K562 (cell line): ENCODE measurements at regions not wholly inside any gene's neighbourhood (a gene's known extent, or its start where the extent isn't known, plus 50 kb on each side); places are given as distances from the start of the nearest gene placed in this dataset.

Experiments
- ATAC-seq: fragments of 200-7000 bp; cut with Tn5 transposase; 3 replicates; pipeline ENCODE4 v1.9.1; 2020; ENCODE audit warnings: moderate library complexity
- BruUV-seq: library from RNA; stranded (reverse); fragments of 400-500 nt; replicated peaks from 2 replicates; lab custom pipeline; 2021; lab: Mats Ljungman, UMichigan
- CTCF ChIA-PET: fragments of 300-600 bp; formaldehyde crosslinking; extraction: SDS; loops from one replicate; lab custom pipeline; 2021; ENCODE audit warnings: low intra/inter-chr PET ratio; lab: Yijun Ruan, JAX
- POLR2A ChIA-PET: fragments of 300-600, 350-650 bp; sonication (Branson Sonifier 250); formaldehyde crosslinking; extraction: SDS; loops from one replicate; lab custom pipeline; 2021; ENCODE audit warnings: antibody characterized with exemption, inconsistent platforms; lab: Yijun Ruan, JAX
- DNase-seq, 4 experiments: peaks; one replicate each; pipeline versions ENCODE4 v3.0.0 to v3.0.0-alpha.2; 2011 to 2018; ENCODE audit warnings: low spot score in 3 of 4, mixed read lengths in 3 of 4; ENCODE audit errors: extremely low read depth in 1 of 4
- FAIRE-seq: peaks from 2 replicates; lab custom pipeline; 2011; peaks lifted over from hg19 to GRCh38; lab: Jason Lieb, UNC
- H2AFZ ChIP-seq: 2 replicates; pipeline ENCODE4 v1.6.0; 2011; ENCODE audit warnings: low read depth, low read length, control low read depth, inconsistent platforms
- H3K27ac ChIP-seq: fragments of 200-600 bp; 3 replicates; pipeline ENCODE4 v1.8.0; 2011; ENCODE audit warnings: low read depth, mild to moderate bottlenecking, control low read depth, inconsistent platforms, low read length, moderate library complexity, mixed read lengths; ENCODE audit errors: extremely low read depth
- H3K27me3 ChIP-seq, 2 experiments: fragments of 300-600 bp in 1 of 2; 2 replicates in 1 of 2; 3 replicates in 1 of 2; pipeline versions ENCODE4 v1.6.0 to v1.8.0; 2011; ENCODE audit warnings: inconsistent platforms in 2 of 2, low read length in 2 of 2, mild to moderate bottlenecking in 1 of 2, mixed read lengths in 1 of 2, moderate library complexity in 1 of 2; ENCODE audit not compliant: control insufficient read depth in 2 of 2, insufficient read depth in 2 of 2
- H3K36me3 ChIP-seq: fragments of 300-600 bp; 3 replicates; pipeline ENCODE4 v1.8.0; 2011; ENCODE audit warnings: mild to moderate bottlenecking, low read length, inconsistent platforms; ENCODE audit not compliant: control insufficient read depth, insufficient read depth
- H3K4me1 ChIP-seq, 2 experiments: fragments of 200-600 bp in 1 of 2; replicated peaks in 1 of 2; 2 replicates in 1 of 2; 3 replicates in 1 of 2; pipeline versions ENCODE4 v1.5.1 to v1.8.0; 2011; ENCODE audit warnings: inconsistent platforms in 2 of 2, low read length in 2 of 2, mild to moderate bottlenecking in 1 of 2, mixed read lengths in 1 of 2, moderate library complexity in 1 of 2; ENCODE audit not compliant: control insufficient read depth in 2 of 2, insufficient read depth in 2 of 2
- H3K4me2 ChIP-seq: 2 replicates; pipeline ENCODE4 v1.6.1; 2011; ENCODE audit warnings: low read length, control low read depth, inconsistent platforms, mixed read lengths; ENCODE audit not compliant: insufficient read depth
- H3K4me3 ChIP-seq: fragments of 200-600 bp; sonication (generic), shearing (Covaris generic); 2 replicates; pipeline ENCODE4 v1.5.1; 2016; ENCODE audit warnings: control low read depth, inconsistent platforms
- H3K79me2 ChIP-seq: fragments of 200-600 bp; 3 replicates; pipeline ENCODE4 v1.8.0; 2011; ENCODE audit warnings: low read length, inconsistent platforms; ENCODE audit not compliant: control insufficient read depth, insufficient read depth
- H3K9ac ChIP-seq, 2 experiments: 2 replicates each; pipeline versions ENCODE4 v1.6.0 to v1.6.1; 2011; ENCODE audit warnings: low read depth in 2 of 2, low read length in 2 of 2, control low read depth in 1 of 2, inconsistent platforms in 1 of 2, mild to moderate bottlenecking in 1 of 2, mixed read lengths in 1 of 2; ENCODE audit not compliant: insufficient read depth in 1 of 2
- H3K9me1 ChIP-seq: one replicate; pipeline ENCODE4 v1.6.0; 2011; ENCODE audit warnings: inconsistent platforms, mild to moderate bottlenecking, low read length, moderate library complexity; ENCODE audit not compliant: control insufficient read depth, insufficient read depth
- H3K9me3 ChIP-seq: replicated peaks from 2 replicates; pipeline ENCODE4 v1.5.1; 2011; ENCODE audit warnings: low read depth, low read length, inconsistent platforms; ENCODE audit not compliant: control insufficient read depth, insufficient read depth
- H4K20me1 ChIP-seq: replicated peaks from 2 replicates; pipeline ENCODE4 v1.6.1; 2011; ENCODE audit warnings: low read length, inconsistent platforms, mixed read lengths; ENCODE audit not compliant: control insufficient read depth, insufficient read depth
- CBFA2T3 ChIP-seq: fragments of 450-650 bp; IDR thresholded peaks from 2 replicates; pipeline ENCODE4 v1.6.1; 2017
- MYC ChIP-seq, 2 experiments: fragments of 250-450 bp in 1 of 2; sonication (Bioruptor Pico) in 1 of 2; IDR thresholded peaks; 2 replicates each; pipeline versions ENCODE4 v1.5.1 to v1.6.1; 2012 to 2021; ENCODE audit warnings: low read depth in 2 of 2, borderline replicate concordance in 1 of 2, improper control_type of control experiment in 1 of 2, low read length in 1 of 2, mild to moderate bottlenecking in 1 of 2, moderate library complexity in 1 of 2
- PHB2 ChIP-seq: fragments of 450-650 bp; IDR thresholded peaks from 2 replicates; pipeline ENCODE4 v1.6.1; 2017; ENCODE audit warnings: low read depth
- POLR2A ChIP-seq: fragments of 450-650 bp; conservative IDR thresholded peaks from 2 replicates; pipeline ENCODE4 v1.6.1; 2016
- ZBTB8A ChIP-seq: fragments of 450-650 bp; IDR thresholded peaks from 2 replicates; pipeline ENCODE4 v1.6.1; 2018; ENCODE audit warnings: mild to moderate bottlenecking, moderate library complexity; ENCODE audit not compliant: partially characterized antibody
- ZNF561 ChIP-seq: fragments of 450-650 bp; formaldehyde crosslinking; conservative IDR thresholded peaks from 2 replicates; pipeline ENCODE4 v1.4.0; 2020; ENCODE audit warnings: mild to moderate bottlenecking, moderate library complexity
- WGBS: fragments of 100-300 bp; shearing (Covaris generic); methylation state at CpG from one replicate; pipeline ENCODE4 v1.1.6; 2016; ENCODE audit warnings: low coverage, mixed read lengths; ENCODE audit not compliant: insufficient coverage; ENCODE audit errors: missing lambda C conversion rate; 5-methylcytosine and 5-hydroxymethylcytosine counted together
- in situ Hi-C: fragments of 300-500 bp; cut with MboI; formaldehyde crosslinking; loops from 4 replicates; pipeline ENCODE4 v1.15.0; 2018; ENCODE audit warnings: inconsistent platforms, mixed read lengths
- intact Hi-C: fragments of 100-400 bp; cut with micrococcal nuclease; formaldehyde crosslinking; loops from 2 replicates; pipeline ENCODE4 v1.14.2; 2022
- TF ChIP-seq, protein P1 (sequence below): sonication (generic); formaldehyde crosslinking; IDR thresholded peaks from 2 replicates; pipeline ENCODE4 v1.8.1; 2023; ENCODE audit warnings: mild to moderate bottlenecking, missing genetic modification reagents
- TF ChIP-seq, protein P2 (sequence below): IDR thresholded peaks from 3 replicates; pipeline ENCODE4 v1.6.1; 2011; ENCODE audit warnings: borderline replicate concordance, mild to moderate bottlenecking; ENCODE audit not compliant: insufficient read length, insufficient read depth
- TF ChIP-seq, protein P3 (sequence below): sonication (generic); formaldehyde crosslinking; IDR thresholded peaks from 2 replicates; pipeline ENCODE4 v1.8.1; 2022; ENCODE audit warnings: missing genetic modification reagents
- TF ChIP-seq, protein P4 (sequence below), 3 experiments: fragments of 200-800 bp in 1 of 3; sonication (Bioruptor generic) in 1 of 3; sonication (generic) in 1 of 3; formaldehyde crosslinking in 1 of 3; IDR thresholded peaks; 2 replicates each; pipeline versions ENCODE4 v1.6.1 to v1.8.0; 2016 to 2022; ENCODE audit warnings: mild to moderate bottlenecking in 2 of 3, missing compliant biosample characterization in 2 of 3, missing genetic modification characterization in 2 of 3, missing genetic modification reagents in 1 of 3
- TF ChIP-seq, protein P5 (sequence below): fragments of 250-450 bp; sonication (Bioruptor Pico); IDR thresholded peaks from 2 replicates; pipeline ENCODE4 v1.5.0; 2021; ENCODE audit warnings: mild to moderate bottlenecking, moderate library complexity

DNA sequence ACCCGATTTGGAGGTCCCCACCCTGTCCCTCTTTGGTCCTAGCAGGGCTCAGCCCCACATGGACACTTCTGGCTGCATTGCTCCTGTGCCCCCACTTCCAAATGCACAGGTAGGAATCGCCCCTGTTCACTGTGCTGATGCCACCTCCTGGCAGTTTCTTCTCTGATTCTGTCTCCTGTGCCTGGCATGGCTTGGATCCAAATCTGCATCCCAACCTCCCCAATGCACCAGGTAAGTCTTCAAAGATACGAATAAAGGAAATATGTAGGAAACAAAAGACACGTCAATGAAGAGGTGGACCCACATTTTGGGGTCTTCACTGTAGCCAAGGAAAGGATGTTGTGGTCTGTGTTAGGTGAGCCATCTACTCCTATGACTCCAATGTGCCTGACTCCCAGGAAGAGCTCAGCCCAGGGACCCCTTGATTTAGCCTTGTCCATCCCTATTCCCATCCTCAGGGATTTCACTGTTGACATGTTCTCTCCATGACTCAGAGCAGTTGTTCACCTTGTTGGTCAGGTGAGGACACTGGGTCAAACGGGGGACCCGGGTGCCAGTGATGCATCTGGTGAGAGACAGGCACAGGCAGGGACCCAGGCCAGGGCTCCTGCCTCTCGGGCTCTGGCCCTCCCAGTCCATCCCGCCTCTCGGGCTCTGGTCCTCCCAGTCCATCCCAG is 341.8 kb downstream of the CXCL12 start:
- in situ Hi-C loops = no loop called here
- CTCF ChIA-PET = no interaction called here
- H2AFZ ChIP-seq = no peak overlapping the region
- no peaks in the 10 kb centered on the region for H3K79me2 ChIP-seq
- H3K9me1 ChIP-seq = no peaks in the 10 kb centered on the region
- FAIRE-seq = no peak
- H4K20me1 ChIP-seq = no peaks in the 10 kb centered on the region
- no peak overlapping the region for H3K4me2 ChIP-seq
- H3K27ac ChIP-seq = no peak overlapping the region
- no peaks in the 10 kb centered on the region for H3K9me3 ChIP-seq
- POLR2A ChIA-PET = no interaction called here
- no peaks in the 10 kb centered on the region for H3K4me1 ChIP-seq
- no peak overlapping the region for H3K4me3 ChIP-seq
- intact Hi-C loops = no loop called here
- H3K27me3 ChIP-seq = peaks cover 12 to 19% of the 10 kb centered on the region in 2 experiments
- no peaks in the 10 kb centered on the region for H3K36me3 ChIP-seq
- BruUV-seq = no TSS peak
- H3K9ac ChIP-seq = no peak overlapping the region
- DNase-seq = no peak
- 0% methylated on average over 9 of the region's 9 CpGs for WGBS
- ATAC-seq = no peak
- TF ChIP-seq, protein P1, sequence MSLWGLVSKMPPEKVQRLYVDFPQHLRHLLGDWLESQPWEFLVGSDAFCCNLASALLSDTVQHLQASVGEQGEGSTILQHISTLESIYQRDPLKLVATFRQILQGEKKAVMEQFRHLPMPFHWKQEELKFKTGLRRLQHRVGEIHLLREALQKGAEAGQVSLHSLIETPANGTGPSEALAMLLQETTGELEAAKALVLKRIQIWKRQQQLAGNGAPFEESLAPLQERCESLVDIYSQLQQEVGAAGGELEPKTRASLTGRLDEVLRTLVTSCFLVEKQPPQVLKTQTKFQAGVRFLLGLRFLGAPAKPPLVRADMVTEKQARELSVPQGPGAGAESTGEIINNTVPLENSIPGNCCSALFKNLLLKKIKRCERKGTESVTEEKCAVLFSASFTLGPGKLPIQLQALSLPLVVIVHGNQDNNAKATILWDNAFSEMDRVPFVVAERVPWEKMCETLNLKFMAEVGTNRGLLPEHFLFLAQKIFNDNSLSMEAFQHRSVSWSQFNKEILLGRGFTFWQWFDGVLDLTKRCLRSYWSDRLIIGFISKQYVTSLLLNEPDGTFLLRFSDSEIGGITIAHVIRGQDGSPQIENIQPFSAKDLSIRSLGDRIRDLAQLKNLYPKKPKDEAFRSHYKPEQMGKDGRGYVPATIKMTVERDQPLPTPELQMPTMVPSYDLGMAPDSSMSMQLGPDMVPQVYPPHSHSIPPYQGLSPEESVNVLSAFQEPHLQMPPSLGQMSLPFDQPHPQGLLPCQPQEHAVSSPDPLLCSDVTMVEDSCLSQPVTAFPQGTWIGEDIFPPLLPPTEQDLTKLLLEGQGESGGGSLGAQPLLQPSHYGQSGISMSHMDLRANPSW (CRISPR knock-in tag) = no peak
- TF ChIP-seq, protein P2, sequence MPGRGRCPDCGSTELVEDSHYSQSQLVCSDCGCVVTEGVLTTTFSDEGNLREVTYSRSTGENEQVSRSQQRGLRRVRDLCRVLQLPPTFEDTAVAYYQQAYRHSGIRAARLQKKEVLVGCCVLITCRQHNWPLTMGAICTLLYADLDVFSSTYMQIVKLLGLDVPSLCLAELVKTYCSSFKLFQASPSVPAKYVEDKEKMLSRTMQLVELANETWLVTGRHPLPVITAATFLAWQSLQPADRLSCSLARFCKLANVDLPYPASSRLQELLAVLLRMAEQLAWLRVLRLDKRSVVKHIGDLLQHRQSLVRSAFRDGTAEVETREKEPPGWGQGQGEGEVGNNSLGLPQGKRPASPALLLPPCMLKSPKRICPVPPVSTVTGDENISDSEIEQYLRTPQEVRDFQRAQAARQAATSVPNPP = no peak
- TF ChIP-seq ZBTB8A (no peak), CBFA2T3 (no peak), PHB2 (no peak), MYC (IDR thresholded peaks at IDR 0.05; ENCODE audit: low read depth, low read length) (no peak), MYC (CRISPR knock-in tag; IDR thresholded peaks at IDR 0.05; ENCODE audit: borderline replicate concordance, low read depth) (no peak), ZNF561 (CRISPR knock-in tag) (no peak), POLR2A (no peak)
- TF ChIP-seq, protein P3, sequence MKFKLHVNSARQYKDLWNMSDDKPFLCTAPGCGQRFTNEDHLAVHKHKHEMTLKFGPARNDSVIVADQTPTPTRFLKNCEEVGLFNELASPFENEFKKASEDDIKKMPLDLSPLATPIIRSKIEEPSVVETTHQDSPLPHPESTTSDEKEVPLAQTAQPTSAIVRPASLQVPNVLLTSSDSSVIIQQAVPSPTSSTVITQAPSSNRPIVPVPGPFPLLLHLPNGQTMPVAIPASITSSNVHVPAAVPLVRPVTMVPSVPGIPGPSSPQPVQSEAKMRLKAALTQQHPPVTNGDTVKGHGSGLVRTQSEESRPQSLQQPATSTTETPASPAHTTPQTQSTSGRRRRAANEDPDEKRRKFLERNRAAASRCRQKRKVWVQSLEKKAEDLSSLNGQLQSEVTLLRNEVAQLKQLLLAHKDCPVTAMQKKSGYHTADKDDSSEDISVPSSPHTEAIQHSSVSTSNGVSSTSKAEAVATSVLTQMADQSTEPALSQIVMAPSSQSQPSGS = no peak
- TF ChIP-seq, protein P4, sequence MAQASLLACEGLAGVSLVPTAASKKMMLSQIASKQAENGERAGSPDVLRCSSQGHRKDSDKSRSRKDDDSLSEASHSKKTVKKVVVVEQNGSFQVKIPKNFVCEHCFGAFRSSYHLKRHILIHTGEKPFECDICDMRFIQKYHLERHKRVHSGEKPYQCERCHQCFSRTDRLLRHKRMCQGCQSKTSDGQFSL (CRISPR knock-in tag; IDR thresholded peaks at IDR 0.05) = no peak
- TF ChIP-seq, protein P4 (tag; IDR thresholded peaks at IDR 0.05) = no peak
- TF ChIP-seq, protein P5, sequence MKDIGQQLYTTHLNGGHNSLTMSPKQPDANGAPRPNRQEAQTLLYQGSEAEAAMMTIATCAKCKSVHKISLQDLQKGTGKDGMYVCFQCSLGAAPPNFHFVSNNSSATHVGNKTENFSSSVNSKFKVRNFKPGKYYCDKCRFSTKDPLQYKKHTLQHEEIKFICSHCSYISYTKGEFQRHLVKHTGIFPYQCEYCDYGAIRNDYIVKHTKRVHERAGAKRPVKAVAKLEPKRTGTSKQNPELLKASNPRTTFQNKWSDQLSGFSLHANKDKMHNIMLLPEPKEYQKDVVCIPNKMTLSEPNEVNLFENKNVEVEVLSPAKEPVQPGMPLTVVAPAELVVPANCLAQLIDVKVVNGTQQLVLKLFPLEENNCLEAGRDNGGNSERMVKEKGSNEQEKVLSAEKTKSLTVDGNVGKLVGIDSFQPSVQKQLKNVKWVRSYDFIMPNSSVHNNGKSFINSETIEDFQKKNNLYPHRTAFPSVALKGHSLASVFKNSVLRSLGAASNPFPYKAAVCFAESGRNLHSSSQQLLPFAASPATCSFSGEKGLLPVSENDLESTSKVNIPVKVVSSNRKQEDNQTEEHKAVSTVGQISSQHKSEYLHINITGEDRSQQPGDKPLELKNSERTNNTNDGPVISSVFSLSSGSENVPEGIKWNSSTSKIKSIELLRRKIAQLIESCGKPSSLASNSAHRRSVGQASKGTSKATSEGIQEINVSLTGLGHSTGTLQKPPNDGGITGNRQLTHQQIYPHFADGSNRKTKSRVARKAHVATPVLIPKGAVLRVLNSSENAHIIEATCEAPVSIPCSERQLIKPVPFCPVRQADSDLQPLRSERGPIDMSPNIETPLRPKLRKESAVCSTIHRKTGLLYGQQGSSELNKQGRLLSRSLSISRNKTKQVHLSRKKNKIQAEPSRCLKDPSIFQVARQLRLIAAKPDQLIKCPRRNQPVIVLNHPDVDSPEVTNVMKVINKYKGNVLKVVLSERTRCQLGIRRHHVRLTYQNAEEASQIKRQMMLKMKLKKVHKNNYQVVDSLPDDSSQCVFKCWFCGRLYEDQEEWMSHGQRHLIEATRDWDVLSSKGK (CRISPR knock-in tag) = no peak
